ENCODE measurements at regions not wholly inside any gene's neighbourhood (a gene's known extent, or its start where the extent isn't known, plus 50 kb on each side); places are given as distances from the start of the nearest gene placed in this dataset.

DNA sequence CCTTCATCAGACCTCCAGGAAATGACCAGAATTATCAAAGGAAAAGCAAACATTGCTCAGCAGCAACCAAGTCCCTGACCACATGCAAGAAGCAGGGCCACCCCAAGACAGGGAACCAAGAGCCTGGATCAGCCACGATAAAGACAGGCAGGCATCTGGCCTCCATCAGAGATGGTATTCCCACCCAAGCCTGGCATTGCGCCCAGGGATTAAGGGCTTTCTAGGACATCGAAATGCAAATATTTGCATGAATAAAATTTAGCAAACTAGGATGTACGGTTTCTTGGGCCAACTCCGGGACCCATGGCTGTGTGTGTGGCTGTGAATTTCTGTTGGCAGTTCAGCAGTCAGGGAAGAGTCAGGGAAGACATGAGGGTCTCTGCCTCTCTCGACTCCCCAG, 241.4 kb upstream of the DYNLRB2 start:
- DNase-seq = no peak

DNA sequence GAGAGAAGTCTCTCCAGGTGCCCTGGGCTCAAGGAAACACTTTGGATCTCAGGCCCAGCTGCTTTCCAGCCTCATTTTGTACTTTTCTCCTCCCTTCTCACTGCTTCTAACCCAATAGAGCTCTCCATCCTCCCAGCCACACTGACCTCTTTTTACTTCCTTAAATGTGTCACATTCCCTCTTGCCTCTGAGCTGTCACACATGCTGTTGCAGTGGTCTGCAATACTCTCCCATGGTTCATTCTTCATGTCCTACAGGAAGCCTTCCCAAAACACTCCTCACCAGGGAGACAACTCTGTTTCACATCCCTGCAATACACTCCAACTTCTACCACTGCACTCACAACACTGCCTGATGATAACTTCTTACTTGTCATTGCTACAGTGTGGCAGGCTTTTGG, 242.1 kb upstream of the DYNLRB2 start:
- DNase-seq = no peak

DNA sequence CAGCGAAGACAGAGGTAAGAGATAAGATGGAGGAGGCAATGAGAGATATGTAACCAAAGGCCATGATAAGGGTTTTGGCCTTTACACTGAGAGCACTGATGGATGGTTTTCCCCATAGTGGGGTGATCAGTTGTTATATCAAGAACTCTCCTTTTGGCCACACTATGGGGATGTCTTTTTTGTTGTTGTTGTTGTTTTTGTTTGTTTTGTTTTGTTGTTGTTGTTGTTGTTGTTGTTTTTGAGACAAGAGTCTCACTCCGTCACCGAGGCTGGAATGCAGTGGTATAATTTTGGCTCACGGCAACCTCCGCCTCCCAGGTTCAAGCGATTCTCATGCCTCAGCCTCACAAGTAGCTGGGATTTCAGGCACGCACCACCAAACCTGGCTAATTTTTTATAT, 244.8 kb upstream of the DYNLRB2 start:
- no peak for DNase-seq

DNA sequence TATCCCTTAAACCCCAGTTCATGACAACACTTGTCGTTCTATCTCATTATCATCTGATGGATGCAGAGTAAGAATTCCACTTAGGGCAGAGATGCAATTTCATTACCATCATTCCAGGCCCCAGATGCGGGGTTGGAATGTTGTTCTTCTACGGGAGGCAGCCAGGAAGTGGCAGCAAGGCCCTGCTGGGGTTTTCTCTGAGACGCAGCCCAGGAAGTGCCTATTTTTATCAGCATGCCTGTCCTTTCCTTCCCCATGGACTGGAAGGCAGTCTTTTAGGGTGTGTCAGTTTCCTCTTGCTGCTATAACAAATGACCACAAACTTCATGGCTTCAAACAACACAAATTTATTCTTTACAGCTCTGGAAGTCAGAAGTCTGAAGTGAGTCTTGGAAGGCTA, 246.6 kb upstream of the DYNLRB2 start:
- DNase-seq = no peak

DNA sequence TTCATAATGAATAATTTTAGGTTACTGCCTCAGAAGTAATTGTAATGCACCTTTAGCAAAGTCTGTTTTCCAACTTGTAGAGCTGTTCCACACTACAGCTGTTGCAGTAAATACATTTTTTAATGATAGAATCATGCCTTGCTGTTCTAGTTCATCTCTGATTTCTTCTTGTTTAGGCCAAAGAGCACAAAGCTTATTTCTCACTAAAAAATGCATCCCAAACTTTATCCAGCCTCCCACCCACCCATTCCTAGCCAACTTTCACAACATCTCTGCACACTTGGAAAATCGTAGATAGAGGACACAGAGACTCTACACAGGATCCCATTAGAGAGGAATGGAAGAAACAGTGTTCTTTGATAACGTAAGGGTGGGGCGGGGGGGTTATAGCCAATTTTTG, 252.2 kb upstream of the DYNLRB2 start:
- DNase-seq = no peak

DNA sequence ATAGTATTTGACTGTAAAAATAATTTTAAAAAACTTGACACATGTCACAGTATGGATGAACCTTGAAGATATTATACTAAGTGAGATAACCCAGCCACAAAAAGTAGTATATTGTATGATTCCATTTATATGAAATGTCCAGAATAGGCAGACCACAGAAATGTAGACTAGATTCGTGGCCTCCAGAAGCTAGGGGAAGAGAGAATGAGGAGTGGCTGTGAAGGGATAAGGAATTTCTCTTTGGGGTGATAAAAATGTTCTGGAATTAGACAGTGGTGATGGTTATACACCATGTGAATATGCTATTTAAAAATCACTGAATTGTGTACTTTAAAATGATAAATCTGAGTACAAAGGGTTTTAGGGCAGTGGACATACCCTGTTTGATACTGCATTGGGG, 253.1 kb upstream of the DYNLRB2 start:
- DNase-seq = no peak

DNA sequence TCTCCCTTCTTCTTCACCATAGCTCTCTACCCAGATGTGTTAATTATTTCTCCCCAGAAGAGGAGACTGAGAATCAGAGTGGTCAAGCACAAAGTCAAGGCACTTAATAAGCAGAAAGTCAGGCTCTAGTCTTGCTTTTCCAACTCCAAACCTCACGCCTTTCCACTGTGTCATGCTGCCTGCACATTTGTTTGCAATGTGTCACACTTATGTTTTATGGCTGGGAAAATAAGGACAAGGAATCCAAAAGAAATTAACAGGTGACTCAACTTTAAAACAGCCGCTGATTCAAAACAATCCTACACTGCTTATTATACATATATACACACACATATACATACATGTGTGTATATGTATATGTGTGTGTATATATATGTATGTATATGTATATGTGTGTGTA, 255.7 kb upstream of the DYNLRB2 start:
- DNase-seq = no peak

DNA sequence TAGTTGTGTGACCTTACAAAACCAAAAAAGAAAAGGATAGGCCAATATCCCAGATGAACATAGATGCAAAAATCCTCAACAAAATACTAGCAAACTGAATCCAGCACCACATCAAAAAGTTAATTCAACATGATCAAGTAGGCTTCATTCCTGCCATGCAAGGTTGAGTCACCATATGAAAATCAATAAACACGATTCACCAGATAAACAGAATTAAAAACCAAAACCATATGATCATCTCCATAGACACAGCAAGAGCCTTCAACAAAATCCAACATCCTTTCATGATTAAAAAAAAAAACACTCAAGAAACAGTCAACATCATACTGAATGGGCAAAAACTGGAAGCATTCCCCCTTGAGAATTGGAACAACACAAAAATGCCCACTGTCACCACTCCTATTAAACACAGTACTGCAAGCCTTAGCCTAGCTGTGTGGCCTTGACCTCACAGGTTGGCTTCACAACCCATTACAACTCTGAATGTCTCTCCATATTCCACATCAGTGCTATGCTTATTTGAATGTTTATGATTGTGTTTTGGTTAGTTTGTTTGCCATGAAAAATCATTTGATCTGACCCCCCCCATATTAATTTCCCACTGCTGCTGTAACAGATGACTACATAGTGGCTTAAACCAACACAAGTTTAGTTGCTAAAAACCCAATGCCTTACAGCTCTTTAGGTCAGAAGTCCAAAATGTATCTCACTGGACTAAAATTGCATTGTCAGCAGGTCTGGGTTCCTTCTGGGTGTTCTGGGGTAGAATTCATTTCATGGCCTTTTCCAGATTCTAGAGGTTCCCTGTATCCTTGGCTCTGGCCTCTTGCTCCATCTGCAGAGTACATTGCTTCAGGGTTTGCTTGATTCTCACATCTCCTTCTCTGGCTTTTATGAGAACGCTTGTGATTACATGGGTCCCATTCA, 257.1 kb upstream of the DYNLRB2 start:
- no peak for DNase-seq

DNA sequence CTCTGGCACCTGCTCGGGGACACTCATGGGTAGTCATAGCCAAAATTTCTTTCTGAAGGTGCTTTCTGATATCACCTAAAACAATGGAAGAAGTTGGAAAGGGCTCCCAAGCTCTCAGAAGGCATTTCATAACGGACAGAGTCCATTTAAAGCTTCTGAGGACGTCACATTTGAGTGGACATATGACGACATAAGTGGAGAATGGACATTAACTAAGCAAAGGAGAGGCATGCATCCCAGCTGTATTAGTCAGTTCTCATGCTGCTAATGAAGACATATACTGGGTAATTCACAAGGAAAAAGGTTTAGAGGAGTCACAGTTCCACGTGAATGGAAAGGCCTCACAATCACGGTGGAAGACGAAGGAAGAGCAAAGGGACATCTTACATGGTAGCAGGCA, 260.2 kb upstream of the DYNLRB2 start:
- DNase-seq = no peak

DNA sequence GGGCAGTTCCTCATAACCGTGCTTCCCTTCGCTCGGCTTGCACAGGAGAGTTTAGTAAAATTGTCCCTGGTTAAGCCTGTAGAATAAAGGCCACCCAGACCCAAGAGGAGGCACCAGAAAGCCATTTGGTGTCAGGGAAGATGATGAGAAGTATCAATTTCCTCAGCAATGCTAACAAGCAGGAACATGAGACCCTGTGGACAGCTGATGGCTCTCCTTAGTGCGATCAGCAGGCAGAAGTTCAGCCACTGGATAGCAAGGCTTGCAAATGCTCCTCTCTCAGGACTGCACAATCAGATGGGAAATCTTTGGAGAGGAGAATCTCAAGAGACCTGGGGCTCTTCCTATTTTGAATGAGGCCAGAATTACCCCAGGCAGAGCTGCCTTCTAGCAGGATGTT, 261.1 kb upstream of the DYNLRB2 start:
- no peak for DNase-seq

DNA sequence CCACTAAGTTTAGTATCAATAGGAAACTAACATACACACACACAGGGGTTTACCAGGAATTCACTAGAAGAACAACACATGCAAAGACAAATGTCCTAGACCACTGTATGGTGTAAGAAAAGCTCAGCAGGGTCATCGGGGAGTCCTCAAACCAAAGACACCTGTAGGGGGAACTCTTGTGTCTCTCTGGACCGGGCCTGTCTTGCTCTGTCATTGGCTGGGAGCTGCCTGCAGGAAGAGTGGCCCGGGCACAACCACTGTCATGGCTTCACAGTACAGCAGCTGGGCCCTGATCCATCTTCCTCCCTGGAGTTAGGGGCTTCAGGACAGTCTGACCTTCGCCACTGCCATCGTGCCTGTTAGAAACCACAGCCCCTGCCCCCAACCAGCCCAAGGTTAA, 263.6 kb upstream of the DYNLRB2 start:
- DNase-seq = no peak

DNA sequence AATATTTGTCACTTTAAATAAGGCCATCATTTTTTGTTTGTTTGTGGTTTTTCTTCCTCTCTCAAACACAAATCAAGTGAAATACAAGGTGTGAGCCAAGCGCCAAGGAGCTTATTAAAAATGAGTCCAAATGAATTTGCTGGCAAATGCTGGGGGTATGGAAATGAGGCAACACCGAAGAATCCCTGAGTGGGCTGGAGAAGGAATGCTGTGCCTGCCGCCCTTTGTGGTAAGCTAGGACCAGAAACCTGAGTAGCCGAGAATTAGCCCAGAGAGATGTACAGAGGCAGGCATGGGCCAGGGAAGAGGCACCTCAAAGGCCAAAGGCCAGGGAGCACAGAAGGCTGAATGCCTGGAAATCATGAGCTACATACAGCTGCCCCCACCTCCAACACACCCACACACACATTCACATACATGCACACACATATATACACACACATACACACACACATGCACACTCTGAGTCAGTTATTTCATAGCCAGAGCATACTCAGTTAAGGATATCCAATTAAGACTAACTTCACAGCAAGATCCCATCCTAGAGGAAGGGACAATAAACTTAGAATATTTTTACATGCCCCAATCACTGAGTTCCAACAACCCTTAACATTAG, 266.1 kb upstream of the DYNLRB2 start:
- no peak for DNase-seq

DNA sequence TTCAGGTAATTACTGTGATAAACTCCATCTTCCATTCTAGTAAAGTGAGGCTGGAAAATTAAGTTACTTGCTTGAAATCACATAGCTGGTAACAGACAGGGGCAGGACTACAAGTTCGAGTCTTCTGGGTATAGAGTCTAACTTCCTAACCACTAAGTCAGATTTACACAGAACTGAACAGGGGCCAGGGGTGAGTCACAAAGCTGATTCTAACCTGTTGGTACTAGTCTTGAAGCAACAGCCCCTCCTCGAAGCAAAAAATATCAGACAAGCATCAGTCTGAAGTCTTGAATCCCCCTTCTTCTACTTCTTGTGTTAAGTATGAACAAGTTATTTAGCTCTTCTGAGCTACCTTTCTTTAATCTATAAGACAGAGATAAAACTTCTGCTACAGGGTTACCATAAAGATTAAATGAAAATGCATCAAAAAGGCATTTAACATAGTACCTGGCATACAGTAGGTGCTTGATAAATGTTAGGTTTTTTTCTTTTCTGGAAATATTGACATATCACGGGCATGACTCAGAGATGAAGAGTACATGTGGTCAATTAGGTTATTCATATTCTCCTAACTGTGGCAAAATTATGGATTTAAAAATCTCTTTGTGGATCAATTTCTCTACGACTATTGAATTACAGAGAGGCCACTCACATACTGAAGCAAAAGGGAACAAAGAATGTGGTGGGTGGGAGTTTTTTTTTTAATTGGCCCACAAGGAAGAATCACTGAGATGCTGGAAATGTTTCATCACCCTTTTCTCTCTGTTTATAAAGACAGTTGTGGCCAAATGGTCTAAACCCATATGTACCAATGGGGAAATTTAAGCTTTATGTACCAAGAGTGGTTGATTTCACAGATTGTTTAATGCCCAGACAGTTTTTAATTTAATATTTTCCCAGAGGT, 266.9 kb upstream of the DYNLRB2 start:
- no peak for DNase-seq

DNA sequence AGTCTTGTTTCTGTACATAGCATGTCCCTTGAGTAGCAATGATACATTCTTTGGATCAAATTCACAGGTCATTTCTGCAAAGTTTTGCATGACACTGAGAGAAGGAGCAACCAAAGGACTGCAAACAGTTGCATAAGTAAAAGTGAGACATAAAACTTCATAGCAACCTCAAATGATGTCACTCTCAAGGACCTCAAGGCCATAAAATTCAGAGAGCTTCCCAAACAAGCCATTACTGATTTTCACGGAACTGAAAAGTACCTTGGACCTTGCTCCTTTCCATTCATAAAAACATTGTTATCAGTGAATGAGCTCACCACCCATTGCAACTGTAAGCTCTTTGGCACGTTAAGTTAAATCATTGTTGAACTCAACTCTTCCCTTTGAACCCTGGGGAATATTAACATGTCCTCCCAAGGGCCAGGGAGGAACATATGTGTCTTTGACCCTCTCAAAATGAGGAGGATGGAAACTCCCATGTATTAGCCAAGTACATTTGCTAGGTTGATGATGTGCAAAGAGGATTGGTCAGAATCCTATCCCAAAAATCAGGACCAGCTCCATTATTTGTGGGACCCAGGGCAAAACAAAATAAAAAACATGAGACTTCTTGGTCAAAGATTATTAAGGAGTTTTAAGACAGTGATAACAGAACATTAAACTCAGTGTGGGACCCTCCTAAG, 275.0 kb upstream of the DYNLRB2 start:
- DNase-seq = no peak

DNA sequence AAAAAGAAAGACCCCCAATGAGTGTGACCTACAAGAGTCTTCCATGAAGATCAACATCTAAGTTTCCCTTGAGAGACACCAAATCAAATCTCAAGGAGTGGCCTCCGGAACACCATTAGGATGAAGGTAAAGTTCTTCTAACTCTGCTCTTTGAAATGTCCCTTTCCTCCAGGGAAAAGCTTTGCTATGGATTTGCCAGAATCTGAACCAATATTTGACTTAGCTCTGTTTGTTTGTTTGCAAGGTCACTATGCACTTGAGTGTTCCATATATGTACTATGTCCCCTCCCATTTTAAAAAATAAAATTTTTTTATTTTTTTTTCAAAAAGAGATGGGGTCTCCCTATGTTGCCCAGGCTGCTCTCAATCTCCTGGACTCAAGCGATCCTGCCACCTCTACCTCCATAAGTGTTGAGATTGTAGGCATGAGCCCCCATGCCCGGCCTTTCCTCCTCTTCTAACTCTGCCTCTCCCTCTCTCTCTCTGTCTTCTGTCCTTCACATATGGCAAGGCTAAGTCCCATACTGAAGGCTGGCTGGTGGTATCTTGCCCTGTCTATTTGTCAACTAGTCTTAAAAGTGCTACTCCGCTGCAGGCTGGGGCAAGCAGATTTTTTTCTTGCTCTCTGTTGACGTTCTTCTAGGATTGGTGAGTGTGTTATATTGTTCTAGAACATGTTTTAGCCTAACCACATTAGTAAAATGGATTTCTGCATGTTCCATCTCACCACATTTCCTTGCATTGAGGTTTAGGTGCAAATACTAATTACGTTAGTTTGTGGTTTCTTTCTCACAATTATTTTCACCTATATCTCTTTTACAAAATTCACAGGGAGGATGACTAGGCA, 276.7 kb upstream of the DYNLRB2 start:
- no peak for DNase-seq

DNA sequence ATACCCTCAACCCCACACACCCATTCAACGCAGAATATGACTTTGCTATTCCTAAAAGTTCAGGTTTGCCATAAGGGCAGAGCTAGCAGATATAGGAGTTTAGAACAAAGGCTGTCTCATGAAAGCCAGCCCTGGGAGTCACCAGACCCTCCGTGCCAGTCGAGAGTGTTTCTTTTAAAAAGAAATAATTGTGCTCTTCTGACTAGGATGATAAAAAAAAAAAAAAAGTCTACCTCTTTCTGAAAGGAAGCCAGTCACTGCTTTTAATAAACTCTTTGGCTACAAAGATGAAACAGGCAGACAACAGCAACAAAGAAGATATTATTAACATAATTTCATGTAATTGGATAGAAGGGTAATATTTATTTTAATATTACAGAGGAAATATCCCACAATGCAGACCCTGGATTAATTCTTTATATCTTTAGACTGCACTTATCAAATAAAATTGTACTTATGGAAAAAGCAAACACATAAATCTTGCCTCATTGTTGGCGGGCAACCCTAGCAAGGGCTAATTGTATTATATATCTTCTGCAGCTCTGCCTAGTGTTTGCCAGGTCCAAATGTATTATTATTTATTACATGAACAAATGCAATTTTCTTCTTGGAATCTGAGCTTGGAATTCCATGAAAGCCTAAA, 277.5 kb upstream of the DYNLRB2 start:
- no peak for DNase-seq

DNA sequence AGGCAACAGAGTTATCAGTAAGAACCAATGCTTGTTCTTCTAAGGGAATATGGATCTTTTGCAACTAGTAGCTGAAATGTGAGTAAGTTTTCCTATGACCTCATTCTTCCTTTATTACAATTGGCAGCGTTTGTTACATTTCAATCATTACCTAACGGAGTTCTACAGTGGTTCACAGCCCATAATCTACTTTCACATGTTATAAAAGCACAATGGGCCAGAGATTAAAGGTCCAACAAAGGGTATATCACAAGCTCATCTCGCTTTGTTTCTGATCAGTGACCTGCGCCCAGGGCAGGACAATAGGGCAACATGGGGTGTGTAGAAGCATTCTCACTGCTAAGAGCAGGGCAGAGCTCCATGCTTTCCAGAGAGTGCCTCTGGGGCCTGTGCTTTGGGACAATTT, 279.9 kb upstream of the DYNLRB2 start:
- no peak for DNase-seq

DNA sequence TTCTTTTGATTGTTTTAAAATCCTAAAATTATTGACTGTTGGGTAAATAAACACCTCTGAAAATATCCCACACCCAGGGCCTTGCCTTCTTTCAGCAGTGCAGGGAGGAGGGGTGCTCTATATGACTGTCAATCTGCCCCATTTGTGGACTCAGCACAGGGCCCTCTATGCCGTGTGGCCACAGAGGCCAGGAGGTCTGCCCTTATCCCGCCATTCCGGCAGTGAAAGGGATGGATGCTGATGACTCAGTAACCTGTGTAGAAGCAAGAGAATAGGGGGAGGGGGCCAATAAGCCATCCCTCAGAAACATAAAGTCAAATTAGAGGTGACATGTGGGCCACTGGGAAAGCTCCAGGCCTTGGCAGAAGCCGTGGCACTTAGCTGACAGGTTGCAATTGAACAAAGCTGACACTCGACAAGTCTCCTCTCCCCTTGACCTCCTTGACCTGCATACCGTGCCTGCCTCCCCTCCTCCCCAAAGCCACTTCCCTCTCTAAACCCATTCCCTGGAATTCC, 281.4 kb upstream of the DYNLRB2 start:
- DNase-seq = no peak

DNA sequence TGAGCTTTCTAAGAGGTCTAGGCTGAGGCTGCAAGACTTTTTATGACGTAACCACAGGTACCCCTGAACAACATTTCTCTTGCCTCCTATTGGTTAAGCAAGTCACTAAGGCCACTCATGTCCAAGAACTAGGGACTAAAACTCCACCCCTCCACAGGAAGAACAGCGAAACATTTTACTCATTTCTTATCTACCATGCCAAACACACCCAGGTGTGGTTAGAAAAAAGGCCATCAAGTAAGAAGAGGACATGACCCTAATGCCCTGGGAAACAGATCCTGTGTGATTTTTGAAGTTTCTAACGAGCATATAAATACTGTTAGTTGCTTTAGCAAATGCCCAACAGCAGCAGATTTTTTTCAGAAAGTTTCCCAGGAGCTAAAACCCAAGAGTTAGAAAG, 282.4 kb upstream of the DYNLRB2 start:
- DNase-seq = no peak

DNA sequence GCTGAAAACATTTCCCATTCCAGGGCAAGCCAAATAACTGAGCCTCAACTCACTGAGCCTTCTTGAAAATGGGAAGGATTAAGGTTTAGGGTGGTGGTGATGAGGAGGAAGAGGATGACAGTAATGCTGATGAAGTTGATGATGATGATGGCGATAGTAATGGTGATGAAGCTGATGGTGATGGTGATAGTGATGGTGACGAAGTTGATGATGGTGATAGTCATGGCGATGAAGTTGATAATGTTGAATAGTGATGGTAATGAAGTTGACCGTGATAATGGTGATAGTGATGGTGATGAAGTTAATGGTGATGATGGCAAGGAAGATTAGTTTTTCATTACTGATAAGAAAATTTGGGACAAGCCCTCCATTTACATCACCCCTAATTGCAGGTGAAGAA, 285.8 kb upstream of the DYNLRB2 start:
- DNase-seq = no peak

DNA sequence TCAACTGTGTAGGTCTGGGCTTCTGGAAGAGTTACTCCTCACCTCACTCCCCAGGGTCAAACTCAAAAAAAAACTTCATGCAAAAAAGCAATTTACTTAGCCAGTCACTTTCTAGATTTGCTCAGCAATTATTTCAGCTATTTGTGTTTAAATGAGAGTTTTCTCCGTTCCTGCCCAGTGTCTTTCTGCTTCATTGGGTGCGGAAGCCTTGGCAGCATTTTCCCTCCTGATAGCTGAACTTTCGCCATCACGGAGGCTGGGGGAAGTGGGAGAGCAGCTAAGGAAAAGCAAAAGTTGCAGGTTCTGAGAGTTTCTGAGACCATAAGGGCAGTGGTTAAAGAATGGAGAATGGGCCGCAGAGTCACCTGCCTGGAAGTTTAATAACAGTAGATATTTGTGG, 287.1 kb upstream of the DYNLRB2 start:
- DNase-seq = no peak
